ENCODE measurements at regions not wholly inside any gene's neighbourhood (a gene's known extent, or its start where the extent isn't known, plus 50 kb on each side); places are given as distances from the start of the nearest gene placed in this dataset.

- TF ChIP-seq ZNF318 (IDR thresholded peaks at IDR 0.05; ENCODE audit: borderline replicate concordance in 1 of 2, low read depth in 1 of 2) (no peak), ZNF140 (CRISPR knock-in tag; IDR thresholded peaks at IDR 0.05) (no peak), ZFX (CRISPR knock-in tag; IDR thresholded peaks at IDR 0.05) (no peak), KLF16 (IDR thresholded peaks at IDR 0.05) (no peak), MAFK (IDR thresholded peaks at IDR 0.05; ENCODE audit: low read length) (no peak), BACH1 (tag; IDR thresholded peaks at IDR 0.05) (no peak)
Observed at GRCh38 chr15:93662162-93662885, 569.0 kb upstream of the MCTP2 start (continued).

Measured in K562 (cell line).